Mesenchymal stem cell (in vitro differentiated cells and primary cell): ENCODE measurements at regions not wholly inside any gene's neighbourhood (a gene's known extent, or its start where the extent isn't known, plus 50 kb on each side); places are given as distances from the start of the nearest gene placed in this dataset.

Source experiments
- DNase-seq: peaks from one replicate; pipeline ENCODE4 v3.0.0-alpha.2; 2013
- H2AFZ ChIP-seq: one replicate; pipeline ENCODE4 v1.6.1; 2013; ENCODE audit warnings: low read depth, mild to moderate bottlenecking, control low read depth, inconsistent platforms, low read length, moderate library complexity
- H2AK5ac ChIP-seq: 2 replicates; pipeline ENCODE4 v1.6.1; 2013; ENCODE audit warnings: low read length, moderate library complexity, mild to moderate bottlenecking, inconsistent platforms; ENCODE audit not compliant: severe bottlenecking
- H2BK120ac ChIP-seq: one replicate; pipeline ENCODE4 v1.6.1; 2013; ENCODE audit warnings: low read depth, mild to moderate bottlenecking, inconsistent platforms, low read length, moderate library complexity
- H2BK12ac ChIP-seq, 2 experiments: one replicate each; pipeline ENCODE4 v1.6.1; 2013; ENCODE audit warnings: inconsistent platforms in 2 of 2, low read length in 2 of 2, mild to moderate bottlenecking in 2 of 2, moderate library complexity in 2 of 2, control low read depth in 1 of 2
- H2BK15ac ChIP-seq: one replicate; pipeline ENCODE4 v1.6.1; 2013; ENCODE audit warnings: mild to moderate bottlenecking, low read depth, inconsistent platforms; ENCODE audit not compliant: poor library complexity, severe bottlenecking
- H2BK5ac ChIP-seq: 2 replicates; pipeline ENCODE4 v1.6.1; 2013; ENCODE audit warnings: low read depth, mild to moderate bottlenecking, low read length, control low read depth, inconsistent platforms; ENCODE audit not compliant: poor library complexity, severe bottlenecking
- H3K14ac ChIP-seq, 2 experiments: one replicate each; pipeline ENCODE4 v1.6.1; 2013; ENCODE audit warnings: inconsistent platforms in 2 of 2, low read length in 2 of 2, control low read depth in 1 of 2, mild to moderate bottlenecking in 1 of 2, moderate library complexity in 1 of 2
- H3K18ac ChIP-seq, 2 experiments: one replicate each; pipeline ENCODE4 v1.6.1; 2013; ENCODE audit warnings: inconsistent platforms in 2 of 2, low read length in 2 of 2, control low read depth in 1 of 2, low read depth in 1 of 2, mild to moderate bottlenecking in 1 of 2
- H3K23ac ChIP-seq, 2 experiments: one replicate each; pipeline ENCODE4 v1.6.1; 2013; ENCODE audit warnings: inconsistent platforms in 2 of 2, low read length in 2 of 2, mild to moderate bottlenecking in 2 of 2, moderate library complexity in 2 of 2, control low read depth in 1 of 2
- H3K27ac ChIP-seq: 2 replicates; pipeline ENCODE4 v1.5.1; 2013; ENCODE audit warnings: mild to moderate bottlenecking, moderate library complexity, low read length, control low read depth, inconsistent platforms; ENCODE audit not compliant: poor library complexity, severe bottlenecking
- H3K27me3 ChIP-seq, 2 experiments: 2 replicates each; pipeline versions ENCODE4 v1.6.1 to v1.7.0; 2013; ENCODE audit warnings: low read length in 2 of 2, mild to moderate bottlenecking in 2 of 2, moderate library complexity in 2 of 2, control low read depth in 1 of 2, inconsistent platforms in 1 of 2; ENCODE audit not compliant: control insufficient read depth in 1 of 2, insufficient read depth in 1 of 2
- H3K36me3 ChIP-seq, 2 experiments: 2 replicates each; pipeline versions ENCODE4 v1.6.1 to v1.7.0; 2013; ENCODE audit warnings: low read length in 2 of 2, control low read depth in 1 of 2, inconsistent platforms in 1 of 2, low read depth in 1 of 2, mild to moderate bottlenecking in 1 of 2; ENCODE audit not compliant: insufficient read depth in 2 of 2, control insufficient read depth in 1 of 2
- H3K4ac ChIP-seq, 2 experiments: one replicate each; pipeline ENCODE4 v1.6.1; 2013; ENCODE audit warnings: inconsistent platforms in 2 of 2, low read length in 2 of 2, mild to moderate bottlenecking in 2 of 2, moderate library complexity in 2 of 2, control low read depth in 1 of 2, low read depth in 1 of 2
- H3K4me1 ChIP-seq: 2 replicates; pipeline ENCODE4 v1.6.1; 2013; ENCODE audit warnings: low read depth, low read length, control low read depth; ENCODE audit not compliant: control insufficient read depth, insufficient read depth
- H3K4me2 ChIP-seq: 2 replicates; pipeline ENCODE4 v1.6.1; 2013; ENCODE audit warnings: low read length, mild to moderate bottlenecking, inconsistent platforms; ENCODE audit not compliant: poor library complexity, severe bottlenecking
- H3K4me3 ChIP-seq, 2 experiments: 2 replicates each; pipeline versions ENCODE4 v1.5.1 to v1.7.0; 2013; ENCODE audit warnings: low read length in 2 of 2, mild to moderate bottlenecking in 2 of 2, control low read depth in 1 of 2, low read depth in 1 of 2; ENCODE audit not compliant: insufficient read depth in 1 of 2
- H3K79me1 ChIP-seq: replicated peaks from 2 replicates; pipeline ENCODE4 v1.6.1; 2013; ENCODE audit warnings: mild to moderate bottlenecking, control low read depth, low read length, inconsistent platforms; ENCODE audit not compliant: poor library complexity, severe bottlenecking
- H3K9ac ChIP-seq: 2 replicates; pipeline ENCODE4 v1.7.0; 2013; ENCODE audit warnings: mild to moderate bottlenecking, low read length, moderate library complexity
- H3K9me3 ChIP-seq: 2 replicates; pipeline ENCODE4 v1.7.0; 2013; ENCODE audit warnings: mild to moderate bottlenecking, low read length; ENCODE audit not compliant: control insufficient read depth
- H4K8ac ChIP-seq: one replicate; pipeline ENCODE4 v1.6.1; 2013; ENCODE audit warnings: inconsistent platforms, mild to moderate bottlenecking, low read length, moderate library complexity
- H4K91ac ChIP-seq: one replicate; pipeline ENCODE4 v1.6.1; 2013; ENCODE audit warnings: mild to moderate bottlenecking, low read length, inconsistent platforms
- WGBS: methylation state at CpG from one replicate; pipeline ENCODE4 v1.1.7; 2013; ENCODE audit warnings: mixed read lengths; 5-methylcytosine and 5-hydroxymethylcytosine counted together

- H2BK5ac ChIP-seq, result no peak overlapping the region
- H3K14ac ChIP-seq, result no peak overlapping the region
- no peak overlapping the region for H3K27ac ChIP-seq
- no peak overlapping the region for H3K4me2 ChIP-seq
- no peak overlapping the region for H4K8ac ChIP-seq
- no peaks in the 10 kb centered on the region for H3K9me3 ChIP-seq
- H2BK120ac ChIP-seq, result no peak overlapping the region
- no peaks in the 10 kb centered on the region for H3K4me1 ChIP-seq
- no peak overlapping the region for H2AK5ac ChIP-seq
- H3K23ac ChIP-seq, result no peak overlapping the region
- H2AFZ ChIP-seq, result no peak overlapping the region
- H3K4me3 ChIP-seq, result peak overlapping the region in 1 of 2 experiments; percentile 63
- no peak overlapping the region for H4K91ac ChIP-seq
- peaks cover 0 to 23% of the 10 kb centered on the region in 2 experiments for H3K27me3 ChIP-seq
- no peak overlapping the region for H3K18ac ChIP-seq
- H2BK15ac ChIP-seq, result no peak overlapping the region
- H3K4ac ChIP-seq, result no peak overlapping the region
- H3K36me3 ChIP-seq, result no peaks in the 10 kb centered on the region
- H3K79me1 ChIP-seq, result no peaks in the 10 kb centered on the region
- H3K9ac ChIP-seq, result peak overlapping the region; percentile 5
- no peak for DNase-seq
- no peak overlapping the region for H2BK12ac ChIP-seq
- WGBS, result 93% methylated on average over 7 of the region's 7 CpGs
Observed at GRCh38 chr13:109684084-109684823, 102.1 kb downstream of the IRS2 start.

- Histone ChIP-seq H3K9ac (no peak overlapping the region), H3K23ac (no peak overlapping the region), H3K4ac (no peak overlapping the region), H3K4me3 (no peak overlapping the region), H3K36me3 (no peaks in the 10 kb centered on the region), H2BK12ac (no peak overlapping the region), H4K8ac (no peak overlapping the region), H3K27me3 (peaks cover 0 to 22% of the 10 kb centered on the region in 2 experiments), H3K9me3 (no peaks in the 10 kb centered on the region), H4K91ac (no peak overlapping the region), H2BK15ac (no peak overlapping the region), H2BK5ac (no peak overlapping the region), H3K4me1 (no peaks in the 10 kb centered on the region), H3K14ac (no peak overlapping the region), H3K18ac (no peak overlapping the region), H2AFZ (no peak overlapping the region), H3K4me2 (no peak overlapping the region), H3K27ac (no peak overlapping the region), H2BK120ac (no peak overlapping the region), H2AK5ac (no peak overlapping the region), H3K79me1 (no peaks in the 10 kb centered on the region)
- DNase-seq, result no peak
- 86% methylated on average over 8 of the region's 8 CpGs for WGBS
Observed at GRCh38 chr13:109682534-109683244, 103.7 kb downstream of the IRS2 start.

GRCh38 chr13:109680930-109681329 lies 105.5 kb downstream of the IRS2 start:
- H3K14ac ChIP-seq, result no peak overlapping the region
- H3K4me3 ChIP-seq, result no peak overlapping the region
- no peaks in the 10 kb centered on the region for H3K4me1 ChIP-seq
- H2BK5ac ChIP-seq, result no peak overlapping the region
- 84% methylated on average over 2 of the region's 4 CpGs for WGBS
- no peak for DNase-seq
- H3K9me3 ChIP-seq, result no peaks in the 10 kb centered on the region
- no peak overlapping the region for H3K4ac ChIP-seq
- H3K36me3 ChIP-seq, result no peaks in the 10 kb centered on the region
- H3K9ac ChIP-seq, result no peak overlapping the region
- H3K4me2 ChIP-seq, result no peak overlapping the region
- no peak overlapping the region for H2AK5ac ChIP-seq
- no peak overlapping the region for H3K27ac ChIP-seq
- no peak overlapping the region for H3K23ac ChIP-seq
- H4K91ac ChIP-seq, result no peak overlapping the region
- H3K79me1 ChIP-seq, result no peaks in the 10 kb centered on the region
- H4K8ac ChIP-seq, result peak overlapping the region; percentile 1
- H2BK12ac ChIP-seq, result no peak overlapping the region
- no peak overlapping the region for H2BK15ac ChIP-seq
- H2BK120ac ChIP-seq, result no peak overlapping the region
- H3K18ac ChIP-seq, result no peak overlapping the region
- no peak overlapping the region for H2AFZ ChIP-seq
- peaks cover 0 to 22% of the 10 kb centered on the region in 2 experiments for H3K27me3 ChIP-seq

GRCh38 chr13:109680288-109680687 lies 106.1 kb downstream of the IRS2 start:
- Histone ChIP-seq H3K27me3 (peaks cover 0 to 22% of the 10 kb centered on the region in 2 experiments), H2BK5ac (no peak overlapping the region), H3K4ac (no peak overlapping the region), H2AFZ (no peak overlapping the region), H4K8ac (no peak overlapping the region), H3K36me3 (no peaks in the 10 kb centered on the region), H3K79me1 (no peaks in the 10 kb centered on the region), H3K4me1 (no peaks in the 10 kb centered on the region), H3K9ac (no peak overlapping the region), H3K4me3 (no peak overlapping the region), H2BK12ac (no peak overlapping the region), H3K9me3 (no peaks in the 10 kb centered on the region), H2BK120ac (no peak overlapping the region), H4K91ac (no peak overlapping the region), H3K4me2 (no peak overlapping the region), H2BK15ac (no peak overlapping the region), H3K18ac (no peak overlapping the region), H3K23ac (no peak overlapping the region), H2AK5ac (no peak overlapping the region), H3K14ac (no peak overlapping the region), H3K27ac (no peak overlapping the region)
- no peak for DNase-seq
- 100% methylated on average over 2 of the region's 4 CpGs for WGBS
